CD4-positive, alpha-beta T cell treated with Interleukin-2 at 100 ng/mL for 4 hours (primary cell): ENCODE measurements at regions not wholly inside any gene's neighbourhood (a gene's known extent, or its start where the extent isn't known, plus 50 kb on each side); places are given as distances from the start of the nearest gene placed in this dataset.

ENCODE experiments used
- DNase-seq: peaks from one replicate; pipeline ENCODE4 v3.0.0-alpha.2; 2020; ENCODE audit warnings: low spot score

GRCh38 chr16:6057821-6058220 lies 960.2 kb upstream of the EEF2KMT start:
- DNase-seq, result no peak

- no peak for DNase-seq
These were observed 950.4 kb upstream of the EEF2KMT start for GRCh38 chr16:6048017-6048416.

- no peak for DNase-seq
These were observed 949.7 kb upstream of the EEF2KMT start for GRCh38 chr16:6047325-6047724.

- no peak for DNase-seq
These were observed 941.5 kb upstream of the EEF2KMT start for GRCh38 chr16:6038941-6039645.

GRCh38 chr16:6035161-6035560 lies 937.6 kb upstream of the EEF2KMT start:
- no peak for DNase-seq

GRCh38 chr16:6034511-6034910 lies 936.9 kb upstream of the EEF2KMT start:
- DNase-seq, result no peak

- DNase-seq, result no peak
These were observed 934.8 kb upstream of the EEF2KMT start for GRCh38 chr16:6032438-6032837.

GRCh38 chr16:6031567-6031966 lies 934.0 kb upstream of the EEF2KMT start:
- DNase-seq, result no peak

- no peak for DNase-seq
These were observed 933.5 kb upstream of the EEF2KMT start for GRCh38 chr16:6031102-6031501.

- no peak for DNase-seq
These were observed 930.1 kb upstream of the EEF2KMT start for GRCh38 chr16:6027733-6028132.

- no peak for DNase-seq
These were observed 925.9 kb upstream of the EEF2KMT start for GRCh38 chr16:6023449-6023848.

- DNase-seq, result no peak
These were observed 923.8 kb upstream of the EEF2KMT start for GRCh38 chr16:6021276-6021943.

GRCh38 chr16:6020162-6020985 lies 922.8 kb upstream of the EEF2KMT start:
- no peak for DNase-seq

GRCh38 chr16:6019490-6019991 lies 921.9 kb upstream of the EEF2KMT start:
- no peak for DNase-seq

GRCh38 chr16:6018848-6019489 lies 921.4 kb upstream of the EEF2KMT start:
- DNase-seq, result no peak

- no peak for DNase-seq
These were observed 919.1 kb upstream of the EEF2KMT start for GRCh38 chr16:6016530-6017184.

- DNase-seq, result no peak
These were observed 915.1 kb upstream of the EEF2KMT start for GRCh38 chr16:6012716-6013115.

- no peak for DNase-seq
These were observed 911.6 kb upstream of the EEF2KMT start for GRCh38 chr16:6009151-6009550.

GRCh38 chr16:6008670-6009069 lies 911.1 kb upstream of the EEF2KMT start:
- DNase-seq, result no peak

GRCh38 chr16:5993356-5993755 lies 895.8 kb upstream of the EEF2KMT start:
- DNase-seq, result no peak

GRCh38 chr16:5982979-5983378 lies 885.4 kb upstream of the EEF2KMT start:
- no peak for DNase-seq
